GM12878 (cell line): ENCODE measurements at regions not wholly inside any gene's neighbourhood (a gene's known extent, or its start where the extent isn't known, plus 50 kb on each side); places are given as distances from the start of the nearest gene placed in this dataset.

ENCODE experiments used
- CREB1 ChIP-seq: IDR thresholded peaks from 2 replicates; pipeline ENCODE4 v1.6.1; 2012; ENCODE audit warnings: low read depth, mild to moderate bottlenecking, inconsistent platforms
- MEF2A ChIP-seq: IDR thresholded peaks from 2 replicates; pipeline ENCODE4 v1.6.1; 2011; ENCODE audit warnings: low read depth, mild to moderate bottlenecking, low read length, moderate library complexity; ENCODE audit not compliant: insufficient read depth
- MTA3 ChIP-seq: IDR thresholded peaks from 2 replicates; pipeline ENCODE4 v1.6.1; 2012; ENCODE audit warnings: low read length, inconsistent platforms, borderline replicate concordance
- ZNF592 ChIP-seq: fragments of 450-650 bp; IDR thresholded peaks from 2 replicates; pipeline ENCODE4 v1.6.1; 2017; ENCODE audit warnings: mild to moderate bottlenecking, moderate library complexity
- TF ChIP-seq, protein P1 (sequence below): IDR thresholded peaks from 2 replicates; pipeline ENCODE4 v1.6.1; 2012; ENCODE audit warnings: low read length, inconsistent platforms

DNA sequence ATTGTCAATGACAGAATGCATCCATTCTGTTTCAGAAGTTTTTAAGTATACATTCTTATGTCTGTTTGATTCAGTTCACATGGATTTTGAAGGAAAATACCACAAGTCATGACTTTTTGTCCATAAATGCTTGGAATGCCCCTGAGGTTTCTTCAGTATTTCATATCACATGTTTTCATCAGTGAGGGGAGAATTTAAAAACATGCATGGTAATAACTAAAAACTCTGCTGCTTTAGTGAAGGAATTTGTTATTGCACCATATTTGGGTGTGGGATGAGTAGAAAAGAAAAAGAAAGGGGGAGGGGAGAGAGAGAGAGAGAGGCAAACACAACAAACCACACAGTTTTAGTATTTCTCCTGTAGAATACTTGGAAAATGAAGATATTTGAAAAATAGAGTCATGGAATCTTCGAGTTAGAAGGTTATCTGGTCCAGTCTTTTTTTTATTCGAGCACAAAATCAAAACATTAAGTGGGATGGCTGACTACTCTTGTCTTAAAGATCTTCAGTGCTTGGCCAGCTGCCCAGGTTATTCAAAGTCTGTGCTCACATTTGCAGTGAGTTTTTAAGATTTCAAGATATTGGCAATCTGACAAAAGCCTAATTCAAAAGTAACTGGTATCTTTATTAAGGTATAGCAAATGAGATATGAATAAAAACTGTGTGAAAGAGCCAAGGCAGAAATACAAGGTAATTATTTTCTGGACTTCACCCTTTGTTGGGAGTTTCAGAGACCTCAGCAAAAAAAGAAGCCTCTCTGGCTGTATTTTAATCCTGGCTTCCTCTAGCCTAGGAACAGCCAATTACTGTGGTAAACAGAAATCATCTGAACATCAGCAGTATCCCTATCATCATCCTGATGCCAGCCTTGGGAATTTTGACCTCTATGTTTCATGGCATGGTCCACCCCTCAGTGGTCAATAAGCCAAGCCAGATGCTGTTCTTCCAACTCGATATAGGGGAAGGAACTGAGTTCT, 687.9 kb upstream of the CITED2 start (continued):
- TF ChIP-seq ZNF592 (no peak), CREB1 (no peak), MTA3 (no peak), MEF2A (no peak)
- TF ChIP-seq, protein P1, sequence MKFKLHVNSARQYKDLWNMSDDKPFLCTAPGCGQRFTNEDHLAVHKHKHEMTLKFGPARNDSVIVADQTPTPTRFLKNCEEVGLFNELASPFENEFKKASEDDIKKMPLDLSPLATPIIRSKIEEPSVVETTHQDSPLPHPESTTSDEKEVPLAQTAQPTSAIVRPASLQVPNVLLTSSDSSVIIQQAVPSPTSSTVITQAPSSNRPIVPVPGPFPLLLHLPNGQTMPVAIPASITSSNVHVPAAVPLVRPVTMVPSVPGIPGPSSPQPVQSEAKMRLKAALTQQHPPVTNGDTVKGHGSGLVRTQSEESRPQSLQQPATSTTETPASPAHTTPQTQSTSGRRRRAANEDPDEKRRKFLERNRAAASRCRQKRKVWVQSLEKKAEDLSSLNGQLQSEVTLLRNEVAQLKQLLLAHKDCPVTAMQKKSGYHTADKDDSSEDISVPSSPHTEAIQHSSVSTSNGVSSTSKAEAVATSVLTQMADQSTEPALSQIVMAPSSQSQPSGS = no peak
